PC-9 (cell line): ENCODE measurements at regions not wholly inside any gene's neighbourhood (a gene's known extent, or its start where the extent isn't known, plus 50 kb on each side); places are given as distances from the start of the nearest gene placed in this dataset.

Experiments
- CTCF ChIP-seq: fragments of 200-600 bp; sonication (generic); conservative IDR thresholded peaks from 2 replicates; pipeline ENCODE4 v1.6.1; 2017; ENCODE audit warnings: mixed run types, antibody characterized with exemption, mild to moderate bottlenecking, moderate library complexity
- EZH2 ChIP-seq: fragments of 200-600 bp; sonication (generic); IDR thresholded peaks from 2 replicates; pipeline ENCODE4 v1.8.0; 2017; ENCODE audit warnings: antibody characterized with exemption, low read depth

- TF ChIP-seq CTCF, result no peak
- TF ChIP-seq EZH2, result no peak
Measured at GRCh38 chr16:25509456-25509855, 182.3 kb upstream of the HS3ST4 start.
